SKM-1 (cell line): ENCODE measurements at regions not wholly inside any gene's neighbourhood (a gene's known extent, or its start where the extent isn't known, plus 50 kb on each side); places are given as distances from the start of the nearest gene placed in this dataset.

Experiments used
- DNase-seq: peaks from one replicate; lab custom pipeline; 2025; ENCODE audit not compliant: unreplicated experiment; lab: John Stamatoyannopoulos, UW

DNA sequence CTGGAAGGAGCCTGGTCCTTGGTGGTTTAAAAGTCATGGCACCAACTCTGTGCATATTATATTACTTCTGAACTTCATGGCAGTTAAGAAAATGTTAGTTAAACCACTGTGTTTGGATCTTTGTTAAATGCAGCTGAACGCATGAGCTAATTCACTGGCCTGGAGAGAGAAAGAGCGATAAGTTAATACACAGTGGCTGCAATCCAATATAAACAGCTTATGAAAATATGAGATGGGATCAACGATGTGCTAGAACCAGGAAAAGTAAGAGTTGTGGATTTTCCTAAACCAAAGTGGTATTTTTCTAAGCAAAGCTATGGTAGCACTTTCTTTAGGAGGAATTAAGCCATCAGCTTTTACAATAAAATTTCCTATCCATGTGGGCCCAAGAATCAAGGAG, 326.7 kb downstream of the MTX2 start:
- DNase-seq: no peak

DNA sequence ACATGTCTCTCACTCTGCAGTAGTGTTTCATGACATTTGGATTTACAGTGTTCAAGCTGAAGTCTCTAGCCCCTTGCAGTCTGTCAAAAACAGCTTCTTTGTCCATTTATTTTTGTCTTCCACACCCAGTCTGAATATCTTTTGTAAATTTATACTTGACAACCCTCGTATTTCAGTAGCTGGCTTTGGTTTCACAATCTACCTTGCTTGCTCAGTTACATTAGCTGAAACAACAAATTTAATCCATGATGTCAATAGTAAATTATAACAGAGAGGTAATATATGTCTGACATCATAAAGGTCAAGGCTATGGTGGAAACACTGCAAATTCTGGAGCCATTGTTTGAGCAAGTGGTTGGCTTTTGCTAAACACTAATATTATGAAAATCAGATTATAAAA, 328.7 kb downstream of the MTX2 start:
- no peak for DNase-seq

DNA sequence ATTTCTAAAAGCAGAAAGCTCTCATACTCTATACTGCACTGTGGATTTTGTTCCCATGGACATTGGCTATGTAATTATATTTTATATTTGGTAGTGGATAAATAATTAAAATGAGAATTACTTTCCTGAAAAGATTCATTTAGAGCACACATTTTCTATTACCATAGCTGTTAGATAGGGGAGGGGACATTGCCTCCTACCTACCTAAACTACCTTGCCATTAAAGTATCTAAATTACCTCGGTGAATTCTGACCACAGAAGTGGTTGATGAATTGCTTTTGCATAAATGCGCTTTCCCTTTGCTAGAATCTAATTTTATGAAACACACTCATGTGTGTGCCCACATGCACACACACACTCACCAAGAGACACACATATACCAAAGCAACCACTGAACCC, 329.1 kb downstream of the MTX2 start:
- DNase-seq: no peak

DNA sequence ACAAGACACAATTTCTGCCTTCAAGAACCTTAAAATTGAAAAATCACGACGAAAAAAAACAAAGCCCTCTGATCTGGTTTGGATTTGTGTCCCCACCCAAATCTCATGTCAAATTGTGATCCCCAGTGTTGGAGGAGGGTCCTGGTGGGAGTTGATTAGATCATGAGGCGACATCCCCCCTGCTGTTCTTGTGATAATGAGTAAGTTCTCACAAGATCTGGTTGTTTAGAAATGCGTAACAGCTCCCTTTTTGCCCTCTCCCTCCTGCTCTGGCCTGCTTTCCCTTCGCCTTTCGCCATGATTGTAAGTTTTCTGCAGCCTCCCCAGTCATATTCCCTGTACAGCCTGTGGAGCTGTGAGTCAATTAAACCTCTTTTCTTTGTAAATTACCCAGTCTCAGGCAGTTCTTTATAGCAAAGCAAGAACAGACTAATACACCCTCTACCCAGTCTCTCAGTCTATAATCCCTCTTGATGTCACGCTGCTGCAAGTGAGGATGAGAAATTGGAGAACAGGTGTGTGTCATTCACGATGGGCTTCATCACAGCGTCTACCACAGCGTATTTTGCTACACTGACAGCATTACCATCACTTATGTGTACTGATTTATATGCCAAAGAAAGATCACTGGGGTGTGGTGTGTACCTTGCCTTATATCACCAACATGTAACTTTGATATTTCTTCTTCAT, 330.7 kb downstream of the MTX2 start:
- DNase-seq: no peak

DNA sequence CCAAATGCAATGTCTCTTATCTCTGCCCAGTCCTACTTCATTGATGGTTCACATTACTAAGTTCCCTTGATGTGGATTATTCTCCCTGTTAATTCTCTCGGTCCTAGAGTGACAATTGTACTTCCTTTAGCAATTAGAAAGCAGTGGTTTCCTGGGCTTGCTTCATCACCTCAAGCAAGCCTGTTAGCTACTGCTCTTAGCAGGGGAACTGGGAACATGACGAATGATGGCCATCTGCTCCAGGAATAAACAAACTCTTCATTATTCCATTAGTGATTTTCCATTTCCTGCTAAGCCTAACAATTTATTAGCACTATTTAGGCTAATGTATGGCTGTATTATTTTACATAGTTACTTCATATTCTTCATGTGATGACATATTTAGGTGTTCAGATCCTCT, 331.8 kb downstream of the MTX2 start:
- no peak for DNase-seq

DNA sequence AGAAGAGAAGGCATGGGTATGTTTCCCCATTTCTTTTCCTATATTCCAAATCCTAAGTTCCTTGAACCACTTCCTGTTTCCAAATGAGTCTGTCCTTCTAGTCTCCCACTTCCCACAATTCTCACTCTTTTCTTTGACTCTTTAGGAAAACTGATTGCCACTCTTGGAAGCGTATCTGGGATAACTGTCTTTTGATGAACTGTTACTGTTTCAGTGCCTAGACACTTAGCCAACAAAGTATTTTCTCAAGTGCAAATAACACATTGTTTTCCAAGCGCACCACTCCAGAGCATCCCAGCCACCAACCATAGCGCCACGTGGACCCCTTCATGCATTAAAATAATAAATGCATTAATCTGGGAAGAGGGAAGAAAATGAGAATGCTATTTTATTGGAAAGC, 342.8 kb downstream of the MTX2 start:
- DNase-seq: no peak

DNA sequence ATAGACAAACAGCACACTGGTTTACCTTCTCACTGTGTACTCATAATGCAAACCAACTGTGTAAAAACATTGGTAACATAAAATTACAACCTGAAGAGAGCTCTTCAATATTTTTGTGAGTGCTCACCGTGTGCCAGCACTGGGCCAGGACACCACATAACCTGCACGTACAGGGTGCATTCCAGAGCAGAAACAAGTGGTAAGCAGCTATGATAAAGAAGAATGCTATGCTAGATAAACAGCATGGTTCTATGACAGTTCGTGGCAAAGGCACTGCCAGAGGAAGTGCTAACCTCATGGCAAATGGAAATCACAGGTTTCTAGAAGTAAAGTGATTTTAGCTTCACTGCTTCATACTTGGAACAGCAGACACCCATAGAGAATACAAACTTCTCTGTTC, 343.5 kb downstream of the MTX2 start:
- no peak for DNase-seq

DNA sequence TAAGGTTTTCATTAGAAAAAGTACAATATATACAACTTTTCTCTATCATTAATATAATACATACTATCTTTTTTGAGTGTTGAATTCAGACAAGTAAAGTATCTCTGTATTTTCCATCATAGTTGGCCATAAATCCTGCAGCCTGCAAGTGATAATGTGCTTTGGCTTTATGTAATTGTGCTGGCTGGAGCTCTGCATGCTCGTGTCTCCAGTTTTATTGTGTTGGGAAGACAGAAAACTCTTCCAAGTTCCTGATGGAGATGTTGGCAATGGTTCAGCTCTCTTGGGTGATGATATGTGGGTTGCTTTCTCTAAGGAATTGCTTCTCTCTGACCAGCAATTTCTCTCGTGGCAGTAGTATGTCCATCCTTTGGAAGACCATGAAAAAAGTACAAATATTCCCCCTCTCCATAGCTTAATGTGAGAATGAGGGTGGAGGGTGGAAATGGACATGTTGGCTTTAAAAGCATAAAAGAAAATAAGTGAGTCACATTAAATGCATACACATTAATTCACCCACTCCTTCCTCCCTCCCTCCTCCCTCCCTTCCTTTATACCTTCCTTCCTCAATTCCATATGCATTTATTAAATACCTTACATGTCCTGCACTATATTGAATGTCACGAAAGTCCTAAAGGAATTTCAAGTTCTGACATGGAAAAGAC, 344.2 kb downstream of the MTX2 start:
- no peak for DNase-seq

DNA sequence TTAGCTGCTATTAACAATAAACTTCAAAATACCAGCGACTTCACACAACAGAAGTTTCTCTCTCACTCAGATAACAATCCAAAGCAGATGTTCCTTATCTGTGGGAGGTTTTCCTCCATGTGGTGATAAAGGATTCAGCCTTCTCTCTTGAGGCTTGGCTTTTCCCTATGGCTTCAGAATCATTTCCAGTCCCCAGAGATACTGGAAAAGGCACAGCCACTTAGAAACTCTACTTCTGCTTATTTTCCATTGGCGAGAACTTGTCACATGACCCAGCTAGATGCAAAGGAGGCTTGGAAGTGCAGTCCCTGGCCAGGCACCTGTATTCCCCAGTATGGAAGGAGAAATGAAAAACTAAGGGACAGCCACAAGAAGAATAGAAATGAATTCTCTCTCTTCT, 344.8 kb downstream of the MTX2 start:
- DNase-seq: no peak

DNA sequence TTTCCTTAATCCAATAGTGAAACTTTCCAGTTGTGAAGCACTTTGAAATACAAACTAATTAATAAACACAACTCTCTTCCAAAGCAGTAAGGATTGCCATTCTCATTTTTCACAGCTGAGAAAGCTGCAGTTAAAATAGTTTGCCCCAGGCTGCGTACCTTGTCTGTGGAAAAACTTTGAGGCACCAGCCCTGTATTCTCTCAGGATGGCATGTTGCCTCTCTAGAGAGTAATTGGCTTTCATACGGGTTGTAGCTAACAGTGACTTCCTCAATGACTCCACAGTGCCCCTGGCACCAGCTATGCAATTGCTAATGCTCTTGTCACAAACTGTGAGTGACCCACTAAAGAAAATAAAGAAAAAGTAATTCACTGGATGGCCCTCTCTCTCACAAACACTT, 345.7 kb downstream of the MTX2 start:
- no peak for DNase-seq

DNA sequence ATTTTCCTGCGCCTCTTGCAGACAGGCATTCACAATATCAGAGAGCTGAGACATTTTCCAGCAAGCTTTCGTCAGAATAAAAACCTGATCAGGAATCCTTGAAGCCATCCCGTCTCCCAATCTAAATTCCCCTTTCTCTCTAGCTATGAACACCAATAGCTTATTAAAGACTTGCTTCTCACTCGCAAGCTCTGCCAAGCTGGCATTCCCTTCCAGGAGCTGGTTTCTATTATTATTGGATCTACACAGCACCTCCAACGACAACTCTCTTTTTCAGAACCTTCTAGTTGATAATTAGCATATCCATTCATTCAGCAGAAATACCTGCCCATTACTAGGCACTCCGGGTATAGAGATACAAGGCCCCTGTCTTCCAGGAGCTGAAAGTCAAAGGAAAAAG, 350.3 kb downstream of the MTX2 start:
- DNase-seq: no peak

DNA sequence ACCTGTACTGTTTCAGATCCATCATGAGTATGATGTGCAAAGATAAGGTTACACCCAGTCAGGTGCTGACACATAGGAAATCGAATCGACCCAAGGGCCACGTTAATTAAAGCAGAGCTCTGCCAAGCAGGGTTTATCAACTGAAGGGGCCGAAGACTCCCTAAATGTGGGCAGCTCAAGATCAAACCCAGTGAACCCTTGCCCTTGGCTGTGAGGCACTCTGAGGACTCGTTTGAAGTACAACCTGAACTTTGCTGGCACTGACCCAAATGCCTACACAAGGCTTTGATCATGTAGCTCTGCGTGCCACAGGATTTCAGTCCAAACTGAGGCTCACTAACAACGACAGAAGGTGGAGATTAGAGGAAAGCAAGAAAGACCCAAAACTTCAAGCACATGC, 352.1 kb downstream of the MTX2 start:
- no peak for DNase-seq

DNA sequence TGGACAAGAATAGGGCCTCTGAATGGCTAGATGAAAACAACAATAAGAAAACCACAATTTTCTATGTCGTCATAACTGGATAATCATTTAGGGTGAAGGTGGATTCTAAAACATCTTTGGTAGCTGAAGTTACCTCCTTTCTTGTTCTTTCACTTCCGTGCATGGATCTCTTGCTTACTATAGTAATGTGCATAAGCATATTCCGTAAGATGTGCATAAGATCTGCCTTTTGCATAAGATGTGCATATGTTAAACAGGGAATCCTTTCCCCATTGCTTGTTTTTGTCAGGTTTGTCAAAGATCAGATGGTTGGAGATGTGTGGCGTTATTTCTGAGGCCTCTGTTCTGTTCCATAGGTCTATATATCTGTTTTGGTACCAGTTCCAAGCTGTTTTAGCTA, 353.6 kb downstream of the MTX2 start:
- DNase-seq: no peak

DNA sequence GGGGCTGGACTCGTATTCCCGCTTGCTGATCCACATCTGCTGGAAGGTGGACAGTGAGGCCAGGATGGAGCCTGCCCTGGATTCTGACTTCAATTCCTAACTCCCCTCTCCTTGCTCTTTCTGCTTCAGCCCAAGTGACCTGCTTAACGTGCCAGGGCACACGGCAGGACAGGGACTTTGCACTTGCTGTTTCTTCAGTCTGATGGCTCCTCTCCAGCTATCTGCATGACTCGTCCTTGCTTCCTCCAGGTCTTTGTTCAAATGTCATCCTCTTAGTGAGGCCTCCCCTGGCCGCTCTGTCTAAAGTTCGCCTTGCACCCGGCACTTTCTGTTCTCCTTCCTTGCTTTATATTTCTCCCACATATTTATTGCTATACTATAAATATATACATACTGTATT, 357.6 kb downstream of the MTX2 start:
- no peak for DNase-seq

DNA sequence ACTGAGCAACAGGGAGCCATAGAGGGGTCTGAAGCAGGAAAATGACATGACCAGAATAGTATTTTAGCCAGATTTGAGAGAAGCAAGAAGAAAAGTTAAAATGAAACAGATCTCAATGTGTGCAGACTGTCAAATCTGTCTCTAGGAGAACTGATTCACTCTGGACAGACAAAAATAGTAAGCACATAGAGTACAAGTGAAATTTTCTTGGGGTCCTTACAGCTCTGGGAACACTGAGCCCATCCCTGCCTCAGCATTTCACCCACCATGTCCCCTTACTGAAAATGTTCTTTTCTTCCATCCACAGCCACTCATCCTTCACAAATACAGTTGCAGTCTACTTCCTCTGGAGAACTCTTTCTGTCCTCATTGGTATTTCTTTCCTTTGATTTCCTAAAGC, 359.2 kb downstream of the MTX2 start:
- no peak for DNase-seq

DNA sequence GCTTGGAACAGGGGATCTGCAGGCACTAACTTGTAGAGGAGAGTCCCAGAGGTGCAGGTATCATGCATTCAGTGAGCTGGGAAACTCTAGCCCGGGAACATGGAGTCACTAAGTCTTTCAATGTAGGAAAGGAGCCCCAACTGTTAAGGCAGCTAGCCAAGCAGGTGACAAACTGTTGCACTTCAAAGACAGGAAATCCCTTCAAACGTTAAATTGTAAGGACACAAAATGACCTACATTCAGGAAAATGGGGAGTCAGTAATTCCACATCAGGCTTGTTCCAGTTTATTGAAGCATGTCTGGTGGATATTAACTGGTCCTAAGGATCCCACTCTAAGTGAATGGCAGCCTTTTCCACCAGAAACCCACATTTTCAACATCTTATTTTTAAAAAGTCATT, 364.5 kb downstream of the MTX2 start:
- DNase-seq: no peak

DNA sequence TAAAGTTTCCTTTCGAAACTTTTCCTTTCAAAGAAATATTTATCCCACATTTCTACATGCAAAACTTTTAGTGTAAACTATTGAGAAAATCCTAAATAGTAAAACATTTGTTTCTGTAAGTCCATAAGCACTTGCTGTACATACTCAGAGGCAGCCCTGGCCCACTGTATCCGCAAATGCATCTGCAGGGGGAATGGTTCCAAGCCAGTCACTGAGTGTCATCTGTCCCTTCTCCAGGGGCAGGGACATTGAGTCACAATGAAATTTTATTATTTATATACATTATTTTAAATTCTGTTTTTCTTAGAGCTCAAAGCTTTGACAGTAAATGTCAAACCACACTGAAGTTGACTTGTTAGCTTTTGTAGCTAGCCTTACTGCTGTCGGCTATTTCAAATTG, 367.2 kb downstream of the MTX2 start:
- no peak for DNase-seq

DNA sequence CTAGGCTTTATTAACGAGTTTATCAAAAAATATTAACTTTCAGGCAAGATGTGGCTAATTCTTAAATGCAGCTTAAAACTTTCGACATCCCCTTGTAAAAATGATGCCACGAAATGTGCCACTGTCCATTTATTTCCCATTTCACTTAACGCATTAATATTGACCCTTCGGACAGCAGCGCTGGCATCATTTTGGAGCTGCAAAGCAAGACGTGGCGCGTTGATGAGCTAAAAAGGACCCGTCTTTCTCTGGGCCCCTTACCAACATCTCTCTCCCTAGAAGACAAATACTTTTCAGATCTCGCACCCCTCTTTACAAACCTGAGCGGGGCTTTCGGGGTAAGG, 367.9 kb downstream of the MTX2 start:
- DNase-seq: no peak

DNA sequence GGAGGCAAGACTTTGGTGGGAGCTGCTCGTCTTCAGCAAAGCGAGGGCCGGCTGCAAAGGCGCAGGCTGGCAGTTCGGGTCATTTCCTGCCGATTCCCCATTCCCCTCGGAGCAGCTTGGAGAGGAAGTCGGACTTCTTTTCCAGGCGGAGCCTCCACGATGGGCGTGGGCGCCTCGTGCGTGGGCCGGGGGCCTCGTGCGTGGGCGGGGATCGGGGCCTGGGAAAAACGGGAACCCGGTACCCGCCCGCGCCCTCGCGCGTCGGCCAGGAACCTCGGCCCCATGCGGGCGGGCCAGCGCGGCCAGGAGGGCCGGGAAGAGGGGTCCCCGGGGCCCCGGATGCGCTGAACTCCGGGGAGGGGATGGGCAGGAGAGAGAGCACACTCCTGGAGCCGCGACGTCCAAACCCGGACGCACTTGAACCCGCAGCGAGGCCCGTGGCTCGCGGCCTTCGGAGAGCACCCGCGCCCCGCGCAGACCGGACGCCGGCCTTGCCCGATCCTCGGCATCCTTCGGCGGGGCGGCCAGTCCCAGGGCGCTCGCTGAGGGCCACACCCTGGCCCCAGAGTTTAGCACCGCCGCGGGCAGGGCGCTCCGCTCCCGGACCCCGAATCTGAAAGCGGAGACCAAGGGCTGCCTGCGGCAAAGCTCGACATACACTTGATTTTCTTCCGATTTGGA, 368.4 kb downstream of the MTX2 start:
- DNase-seq: no peak

DNA sequence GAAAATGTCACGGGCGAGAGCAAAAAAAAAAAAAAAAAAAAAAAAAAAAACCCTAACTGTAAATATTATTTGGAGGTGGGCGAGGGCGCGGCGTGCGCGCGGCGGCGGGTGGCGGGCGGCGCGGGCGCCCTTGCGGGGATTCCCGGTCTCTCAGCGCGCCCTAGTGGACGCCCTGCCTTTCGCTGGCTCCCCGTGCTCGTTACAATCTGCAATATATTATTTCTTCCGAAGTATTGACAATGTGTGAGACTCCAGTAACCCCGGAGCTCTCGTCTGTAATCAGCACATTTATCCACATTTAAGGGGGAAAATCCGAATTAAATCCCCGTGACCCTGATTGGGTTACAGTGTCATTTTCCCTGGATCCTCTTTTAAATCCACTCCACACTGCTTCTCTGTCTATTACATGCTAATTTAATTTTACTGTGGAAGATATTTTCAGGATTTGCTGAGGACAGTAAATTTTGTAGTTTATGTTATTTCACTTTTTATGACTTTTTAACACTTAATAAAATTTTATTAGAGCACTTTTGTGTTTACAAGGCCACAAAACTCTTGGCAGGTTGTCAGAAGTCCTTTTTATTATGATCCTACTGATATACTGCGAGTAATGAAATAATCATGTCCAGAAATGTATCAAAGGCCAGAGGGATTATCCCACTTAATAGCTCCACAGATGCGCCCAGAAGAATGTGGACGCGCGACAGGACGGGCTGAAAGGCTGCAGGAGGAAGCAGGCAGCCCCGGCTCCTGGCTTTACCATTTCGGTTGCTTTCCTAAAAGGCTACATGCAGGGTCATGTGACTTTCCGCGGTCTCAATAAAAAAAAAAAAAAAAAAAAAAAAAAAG, 369.1 kb downstream of the MTX2 start:
- DNase-seq: peak; percentile 35

DNA sequence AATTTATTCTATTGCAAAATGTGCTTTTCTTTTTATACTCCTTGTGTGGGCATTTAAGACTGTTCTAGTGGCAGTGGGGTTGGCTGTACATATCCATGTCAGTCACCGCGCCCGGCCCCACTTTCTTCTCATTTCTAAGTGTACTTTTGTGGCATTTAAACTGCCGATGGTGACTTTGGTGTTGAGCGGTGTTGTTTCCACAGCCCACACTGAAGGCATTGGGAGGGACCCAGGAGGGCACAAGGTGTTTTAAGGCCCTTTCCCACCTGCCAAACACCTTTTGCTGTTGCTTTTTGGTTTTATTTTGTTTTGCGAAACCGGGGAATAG, 369.7 kb downstream of the MTX2 start:
- DNase-seq: no peak

DNA sequence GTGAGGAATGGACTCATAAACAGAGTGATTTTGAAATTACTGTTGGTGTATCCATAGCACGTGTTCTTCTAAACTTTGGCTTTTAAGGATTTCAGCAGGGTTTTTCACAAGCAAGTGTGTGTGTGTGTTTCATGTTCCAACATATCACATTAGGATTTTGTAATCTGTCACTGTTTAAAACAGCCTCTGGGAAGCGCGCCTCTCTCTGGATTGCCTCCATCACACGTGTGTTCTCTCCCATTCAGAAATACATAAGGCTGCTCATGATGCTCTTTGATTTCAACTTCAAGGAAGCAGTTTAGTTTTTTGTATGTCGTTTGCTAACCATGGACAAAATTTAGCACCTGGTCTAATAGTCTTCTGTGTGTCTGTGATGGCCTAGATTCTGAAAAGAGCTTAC, 370.4 kb downstream of the MTX2 start:
- DNase-seq: no peak
